HG03565 (cell line): ENCODE measurements at regions not wholly inside any gene's neighbourhood (a gene's known extent, or its start where the extent isn't known, plus 50 kb on each side); places are given as distances from the start of the nearest gene placed in this dataset.
A peak's percentile ranks its signal among the peaks of the same experiment; 100 is the strongest.

ENCODE experiments used
- ATAC-seq: cut with Tn5 transposase; IDR thresholded peaks from one replicate; pipeline ENCODE4 v1.9.1; 2021; ENCODE audit warnings: mild to moderate bottlenecking, moderate library complexity; ENCODE audit not compliant: unreplicated experiment

DNA sequence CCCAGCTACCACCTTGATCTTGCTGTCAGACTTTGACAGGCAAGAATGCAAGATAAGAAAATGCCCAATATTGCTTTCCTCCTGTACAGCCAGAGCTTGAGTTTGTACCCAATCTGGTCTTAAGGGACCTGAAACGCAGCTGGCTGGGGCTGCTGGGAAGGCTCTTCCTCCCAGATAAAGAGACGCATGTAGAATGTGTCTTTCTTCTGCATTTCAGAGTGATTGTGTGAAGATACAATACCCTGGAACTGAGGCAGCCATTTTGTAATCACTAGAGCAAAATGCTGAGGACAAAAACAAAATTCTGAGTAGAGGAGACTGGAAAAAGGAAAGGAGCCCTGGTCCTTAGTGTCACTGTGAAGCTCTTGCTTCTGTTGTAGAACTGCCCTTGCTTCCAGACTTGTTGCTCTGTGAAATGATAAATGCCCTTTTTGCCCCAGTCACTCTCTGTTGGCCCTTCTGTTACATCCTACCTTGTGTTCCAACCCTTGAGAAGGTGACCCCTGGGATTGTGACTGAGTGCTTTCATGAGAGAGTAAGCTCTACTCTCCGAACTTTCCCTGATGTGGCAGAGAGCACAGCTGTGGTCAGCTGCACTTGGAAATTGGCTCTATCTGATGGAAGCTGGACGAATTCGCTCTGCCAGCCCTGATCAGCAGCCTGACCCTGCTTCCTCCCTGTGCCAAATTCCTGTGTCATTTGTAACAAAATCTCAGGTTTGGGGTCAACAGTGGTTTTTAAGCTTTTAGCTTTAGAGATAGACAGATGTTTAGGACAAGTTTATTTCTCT, 137.4 kb upstream of the RBMS1 start:
- ATAC-seq: no peak

DNA sequence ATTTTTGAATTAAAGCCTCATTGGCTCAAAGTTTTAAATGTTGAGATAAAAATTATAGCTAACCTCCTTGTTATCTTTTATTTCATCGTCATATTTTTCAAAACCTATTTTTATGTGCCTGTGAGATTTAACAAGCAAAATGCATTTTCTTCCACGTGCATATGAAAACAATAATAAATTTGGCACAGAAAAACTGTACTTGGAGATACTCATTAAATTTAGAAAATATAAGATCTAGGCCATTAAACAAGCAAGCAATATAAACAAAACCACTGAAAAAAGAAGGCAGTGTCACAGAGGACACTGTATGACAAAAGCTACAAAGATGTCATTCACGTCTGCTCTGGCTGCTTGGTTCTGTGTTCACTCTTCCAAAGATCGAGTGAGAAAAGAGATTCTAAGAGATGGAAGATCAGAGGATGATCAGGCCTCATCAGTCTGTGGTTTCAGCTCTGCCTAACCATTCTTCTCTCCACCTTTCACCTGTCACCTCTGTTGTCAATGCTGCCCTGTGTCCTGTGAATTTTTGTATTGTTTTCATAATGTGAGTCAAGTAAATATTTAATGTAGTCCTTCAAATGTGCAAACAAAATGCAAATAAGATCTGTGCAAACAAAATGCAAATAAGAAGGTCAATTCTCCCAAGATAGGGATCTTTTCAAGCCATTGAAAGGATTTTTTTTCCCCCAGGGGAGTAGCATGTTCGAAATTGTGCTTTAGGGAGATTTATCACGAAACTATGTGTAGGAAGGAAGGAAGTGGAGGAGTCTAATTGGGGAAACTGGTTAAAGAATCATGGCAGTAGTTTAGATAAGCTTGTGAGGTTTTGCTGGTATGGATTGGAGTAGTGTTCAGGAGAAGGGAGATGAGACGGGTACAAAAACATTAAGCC, 138.7 kb upstream of the RBMS1 start:
- ATAC-seq: no peak

DNA sequence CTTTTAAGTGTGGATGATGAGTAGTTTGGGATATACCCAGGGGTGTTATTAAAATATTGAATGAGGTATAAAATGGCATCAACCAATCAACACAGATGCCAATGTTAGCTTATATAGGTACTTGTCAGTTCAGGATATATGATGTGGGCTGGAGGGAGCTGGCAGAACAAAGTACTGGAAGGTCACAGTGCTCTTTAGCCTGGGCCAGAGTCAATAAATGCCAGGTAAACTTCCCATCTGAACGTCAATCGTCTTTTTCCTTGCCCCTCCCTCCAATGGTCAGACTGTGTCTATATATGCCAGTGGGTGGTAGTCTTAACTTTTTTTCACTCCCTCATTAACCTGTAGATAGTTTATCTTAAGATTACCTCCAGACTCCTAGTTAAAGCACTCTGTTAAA, 140.8 kb upstream of the RBMS1 start:
- ATAC-seq: no peak

DNA sequence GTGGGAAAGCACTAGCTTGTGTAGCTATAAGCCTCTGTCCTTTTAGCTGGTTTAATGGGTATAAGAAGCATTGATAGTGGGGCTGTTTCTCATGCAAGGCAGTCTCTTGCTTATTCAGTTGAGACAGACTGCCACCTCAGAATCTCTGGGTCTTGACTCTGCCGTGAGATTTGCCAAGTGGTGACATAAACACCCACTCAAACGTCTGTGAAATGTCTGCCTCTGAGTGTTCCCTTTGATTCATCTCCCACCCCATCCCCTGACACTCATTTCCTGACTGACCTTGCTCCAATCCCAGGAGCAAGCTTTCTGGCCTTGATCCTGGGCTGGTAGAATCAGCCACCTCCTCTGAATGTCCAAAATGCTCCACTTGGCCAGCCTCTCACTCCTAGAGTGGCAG, 141.9 kb upstream of the RBMS1 start:
- ATAC-seq: no peak

DNA sequence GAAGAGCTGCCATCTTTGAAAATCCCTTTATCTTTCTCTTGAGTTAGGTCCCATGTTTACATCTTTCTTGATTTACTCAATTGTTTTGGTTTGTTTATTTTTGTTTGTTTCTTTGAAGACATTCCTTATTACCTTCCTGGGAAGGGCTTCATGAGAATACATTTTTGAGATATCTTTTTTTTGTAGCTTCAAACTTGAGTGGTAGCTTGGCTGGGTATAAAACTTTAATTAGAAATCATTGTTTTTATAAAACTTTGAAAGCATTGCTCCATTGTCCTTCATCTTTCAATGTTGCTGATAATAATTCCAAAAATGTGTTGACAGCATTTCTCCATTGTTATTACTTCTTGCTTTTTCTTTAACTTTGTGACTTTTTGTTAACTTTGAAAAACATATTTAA, 145.9 kb upstream of the RBMS1 start:
- no peak for ATAC-seq

DNA sequence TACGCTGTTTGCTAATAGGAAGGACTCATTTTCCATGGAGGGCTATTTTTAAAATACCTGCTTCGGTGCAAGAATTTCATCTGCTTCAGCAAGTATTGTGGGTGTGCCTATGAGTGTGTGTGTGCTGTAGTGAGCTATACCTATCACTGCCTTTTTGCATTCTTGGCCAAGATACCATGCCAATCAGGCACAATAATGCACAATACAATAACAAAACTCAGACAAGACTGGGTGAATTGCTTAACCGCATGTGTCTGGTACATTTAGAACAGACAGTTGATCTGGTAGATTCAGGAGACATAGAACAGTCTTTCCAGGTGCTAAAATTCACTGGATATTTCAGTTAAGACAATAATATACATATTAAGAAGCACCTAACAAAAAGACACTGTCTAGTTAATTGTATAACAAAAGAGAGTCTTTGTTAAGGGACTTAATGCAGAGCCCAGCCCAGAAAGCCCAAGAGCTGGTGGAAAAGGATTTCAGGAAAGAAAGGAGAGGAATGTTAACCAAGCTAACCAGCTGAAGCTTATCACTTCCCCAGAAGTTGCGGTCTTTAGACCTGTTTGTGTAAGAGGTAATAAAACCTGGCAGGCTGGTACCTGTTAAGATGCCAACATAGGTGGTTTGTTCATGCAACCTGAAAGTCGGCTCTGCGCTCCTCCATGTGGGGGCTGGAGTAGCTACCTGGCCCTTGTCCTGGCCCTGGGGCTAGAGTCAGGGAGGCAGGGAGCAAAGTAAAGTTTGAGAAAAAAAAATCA, 153.3 kb upstream of the RBMS1 start:
- no peak for ATAC-seq

DNA sequence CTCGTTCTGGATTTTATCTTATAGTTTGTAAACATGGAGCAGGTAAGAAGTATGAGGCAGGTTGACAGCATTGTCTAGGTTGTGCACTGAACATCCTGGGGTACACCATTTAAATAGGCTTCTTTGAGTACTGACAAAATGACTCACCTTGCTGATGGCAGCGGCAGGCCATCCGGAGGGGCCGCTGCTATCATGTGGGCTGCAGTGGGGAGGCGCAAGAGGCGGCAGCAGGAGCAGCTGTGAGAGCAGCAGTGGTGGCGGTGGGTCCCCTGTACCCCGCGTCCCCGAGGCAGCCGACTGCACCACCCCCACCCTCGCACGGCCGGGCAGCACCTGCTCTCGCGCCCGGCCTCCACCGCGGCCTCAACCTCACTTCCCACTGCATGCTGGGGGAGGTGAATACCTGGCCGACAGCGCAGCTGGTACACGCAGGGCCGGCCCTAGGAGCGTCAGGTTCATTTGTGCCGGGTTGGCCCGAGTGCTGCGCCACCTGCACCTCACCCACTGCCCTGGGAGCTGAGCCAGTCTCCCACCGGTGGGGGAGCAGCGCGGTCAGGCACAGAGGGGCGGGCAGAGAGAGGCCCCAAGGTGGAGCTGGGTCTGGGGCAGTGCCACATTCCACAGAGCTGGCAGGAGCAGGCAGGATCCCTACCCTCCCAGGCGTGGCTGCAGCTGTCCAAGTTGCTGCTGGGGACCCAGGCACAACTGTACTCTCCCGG, 154.5 kb upstream of the RBMS1 start:
- no peak for ATAC-seq

DNA sequence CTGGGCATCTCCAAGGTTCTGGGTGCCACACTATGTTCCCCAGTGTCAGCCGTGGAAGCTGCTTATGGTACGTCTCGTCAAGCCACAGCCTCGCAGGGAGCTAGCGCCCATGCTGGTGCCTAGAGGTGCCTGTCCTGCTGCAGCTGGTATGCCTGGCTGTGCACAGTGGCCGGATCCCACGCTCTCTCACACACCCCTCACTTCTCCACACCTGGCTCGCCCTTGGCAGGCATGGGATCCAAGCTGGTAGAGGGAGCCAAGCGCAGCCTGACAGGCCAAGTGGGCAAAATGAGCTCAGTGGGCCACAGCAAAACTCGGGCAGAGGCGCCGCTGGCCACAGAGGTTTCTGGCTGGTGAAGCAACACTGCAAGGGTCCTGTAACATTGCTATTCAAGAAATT, 156.1 kb upstream of the RBMS1 start:
- ATAC-seq: no peak

DNA sequence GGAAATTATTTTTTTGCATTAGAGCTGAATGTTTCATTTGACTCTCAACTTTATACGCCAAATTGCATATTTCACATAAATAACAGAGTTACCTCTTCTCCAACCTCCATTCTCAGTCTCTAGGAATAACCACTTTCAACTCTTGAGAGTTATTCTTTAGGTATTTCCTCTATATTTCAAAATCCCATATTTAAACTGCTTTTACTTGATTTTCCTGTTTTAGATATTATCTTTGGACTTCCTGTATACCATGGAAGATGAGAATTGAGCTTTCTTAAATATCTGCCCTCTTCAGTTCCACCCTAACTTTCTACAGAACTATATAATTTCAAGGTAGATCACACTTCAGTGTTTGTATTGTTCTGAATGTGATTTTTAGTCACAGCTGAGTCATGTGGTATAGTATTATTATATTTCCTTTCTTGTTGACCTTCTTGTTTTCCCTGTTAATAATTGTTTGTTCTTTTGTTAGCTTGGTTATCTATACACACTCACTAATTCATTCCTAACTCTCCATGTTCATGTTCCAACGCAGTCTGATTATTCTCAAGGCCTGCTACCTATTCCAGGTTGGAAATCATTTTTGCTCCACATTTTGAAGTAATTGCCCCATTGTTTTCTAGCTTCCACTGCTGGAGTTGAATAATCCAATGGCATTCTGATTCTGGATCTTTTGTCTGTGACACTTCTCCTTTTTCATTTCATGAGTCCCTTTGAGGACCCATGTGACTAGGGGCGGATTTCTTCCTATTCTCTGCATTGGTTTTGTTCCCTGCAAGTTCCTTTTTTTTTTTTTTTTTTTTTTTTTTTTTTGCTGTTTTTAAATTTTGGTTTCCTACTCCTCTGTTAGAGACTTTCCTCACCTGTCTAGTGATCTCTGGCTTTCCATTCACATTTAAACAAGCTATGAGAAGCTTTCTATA, 156.8 kb upstream of the RBMS1 start:
- no peak for ATAC-seq

DNA sequence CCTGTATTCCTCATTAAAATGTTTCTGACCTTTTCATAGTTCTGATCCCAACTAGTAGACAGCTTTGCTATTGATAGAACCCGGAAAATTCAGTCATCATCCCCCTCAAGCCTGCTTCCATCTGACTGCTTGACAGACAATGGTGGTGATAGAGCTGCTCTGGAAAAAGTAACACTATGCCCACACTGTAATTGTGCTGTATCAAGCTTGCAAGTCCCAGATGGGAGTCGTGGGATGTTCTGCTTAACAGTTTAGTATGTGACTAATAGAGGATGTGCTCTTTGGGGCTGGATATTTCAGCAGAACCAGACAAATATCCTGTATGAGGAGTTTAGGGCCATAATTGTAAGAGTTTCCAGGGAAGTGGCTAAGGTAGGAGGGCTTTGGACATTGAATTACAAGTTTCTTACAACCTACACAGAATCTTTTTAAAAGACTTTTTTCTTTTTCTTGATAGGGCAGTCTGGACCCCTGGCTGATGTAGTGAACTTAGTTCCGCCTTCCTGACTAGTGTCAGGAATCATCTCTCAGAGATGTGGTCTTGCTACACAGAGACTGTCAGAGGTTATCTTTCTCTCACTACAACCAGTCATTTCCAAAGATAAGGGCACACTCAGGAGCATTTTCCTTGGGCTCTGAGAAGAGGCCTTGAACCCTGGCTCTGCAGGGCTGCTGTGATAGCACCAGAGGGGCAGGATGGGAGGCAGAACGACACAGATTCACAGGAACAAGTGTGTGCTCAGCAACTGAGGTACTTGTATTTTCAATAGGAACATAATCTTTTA, 158.0 kb upstream of the RBMS1 start:
- ATAC-seq: no peak

DNA sequence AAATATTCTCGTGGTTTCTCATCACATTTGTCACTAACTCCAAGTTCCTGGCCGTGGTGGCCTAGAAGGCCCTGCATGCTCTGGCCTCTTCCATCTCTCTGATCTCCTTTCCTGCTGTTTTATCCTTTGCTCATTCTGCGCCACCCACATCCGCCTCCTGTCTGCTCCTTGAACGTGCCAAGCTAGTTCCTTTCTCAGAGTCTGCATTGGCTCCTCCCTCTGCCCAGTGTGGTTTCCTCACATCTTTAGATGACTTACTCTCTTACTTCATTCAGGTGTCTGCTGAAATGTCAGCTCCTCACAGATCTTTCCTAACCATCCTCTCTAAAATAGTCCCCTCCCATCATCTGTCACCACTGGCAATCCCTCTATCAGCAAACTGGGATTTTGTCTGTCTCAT, 158.6 kb upstream of the RBMS1 start:
- ATAC-seq: no peak

DNA sequence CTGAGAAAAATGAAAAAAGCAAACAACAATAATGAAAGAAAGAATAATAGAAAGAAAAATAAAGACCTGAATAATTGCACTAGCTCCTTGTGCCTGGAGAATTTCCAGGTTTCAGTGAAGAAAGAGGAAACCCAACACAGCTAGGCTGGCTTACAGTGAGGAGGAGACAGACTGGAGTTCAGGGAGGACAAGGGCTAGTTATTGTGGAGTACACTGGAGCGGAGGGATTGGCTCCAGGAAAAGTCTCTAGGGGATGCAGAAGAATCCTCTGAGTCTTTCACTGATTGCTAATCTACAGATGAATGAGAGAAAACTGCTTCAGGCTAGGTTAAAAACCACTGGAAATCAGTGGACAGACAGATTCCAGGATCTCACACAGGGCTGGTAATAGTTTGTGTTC, 163.6 kb upstream of the RBMS1 start:
- no peak for ATAC-seq

DNA sequence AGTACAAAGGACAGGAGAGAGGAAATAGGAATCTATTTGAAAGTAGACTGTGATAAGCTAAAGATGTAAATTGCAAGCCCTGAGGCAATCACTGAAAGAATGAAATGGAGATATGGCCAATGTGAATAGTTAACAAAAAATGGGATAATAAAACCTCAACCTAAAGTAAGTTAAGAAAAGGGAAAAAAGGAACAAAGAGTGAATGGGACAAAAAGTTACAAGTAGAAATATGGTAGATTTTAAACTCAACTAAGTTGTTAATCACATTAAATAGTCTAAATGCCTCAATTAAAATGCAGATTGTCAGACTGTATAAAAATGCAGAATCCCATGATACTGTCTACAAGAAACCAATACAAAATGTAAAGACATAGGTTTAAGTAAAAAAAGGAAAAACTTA, 165.2 kb upstream of the RBMS1 start:
- no peak for ATAC-seq

DNA sequence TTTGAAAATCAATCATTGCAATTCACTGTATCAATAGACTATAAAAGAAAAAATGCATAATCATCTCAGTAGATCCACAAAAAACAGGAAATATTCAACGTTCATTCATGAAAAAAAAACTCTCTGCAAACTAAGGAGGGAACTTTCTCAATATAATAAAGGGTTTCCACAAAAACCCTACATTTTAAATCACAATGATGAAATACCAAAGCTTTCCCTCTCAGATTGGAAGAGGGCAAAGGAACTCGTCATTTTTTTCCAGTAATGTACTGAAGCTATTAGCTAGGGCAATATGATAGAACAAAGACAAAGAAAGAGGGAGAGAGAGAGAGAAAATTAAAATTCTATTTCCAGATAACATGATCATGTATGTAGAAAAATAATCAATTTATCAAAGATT, 167.1 kb upstream of the RBMS1 start:
- no peak for ATAC-seq

DNA sequence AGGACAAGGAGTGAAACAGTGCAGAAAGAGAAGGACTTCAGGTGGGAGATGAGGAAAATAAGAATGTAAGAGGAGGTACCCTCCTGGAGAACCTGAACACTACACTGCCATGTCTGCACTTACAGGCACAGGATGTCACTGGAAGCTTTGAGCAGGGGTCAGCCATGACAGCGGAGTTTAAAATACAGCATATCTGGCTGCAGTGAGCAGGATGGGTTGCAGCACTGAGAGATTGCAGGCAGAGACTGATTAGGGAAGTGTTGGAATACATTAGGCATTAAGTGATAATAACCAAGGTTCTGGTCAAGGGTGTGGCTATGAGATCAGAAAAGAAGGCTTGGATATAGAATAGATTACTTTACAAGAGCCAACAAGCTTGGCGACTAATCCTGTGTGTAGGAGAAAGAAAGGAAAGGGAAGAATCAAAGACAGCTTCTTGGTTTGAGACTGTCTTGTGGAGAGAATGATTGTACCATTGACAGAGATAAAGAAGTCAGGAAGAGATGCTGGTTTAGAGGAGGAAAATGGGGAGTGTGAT, 171.1 kb upstream of the RBMS1 start:
- ATAC-seq: no peak

DNA sequence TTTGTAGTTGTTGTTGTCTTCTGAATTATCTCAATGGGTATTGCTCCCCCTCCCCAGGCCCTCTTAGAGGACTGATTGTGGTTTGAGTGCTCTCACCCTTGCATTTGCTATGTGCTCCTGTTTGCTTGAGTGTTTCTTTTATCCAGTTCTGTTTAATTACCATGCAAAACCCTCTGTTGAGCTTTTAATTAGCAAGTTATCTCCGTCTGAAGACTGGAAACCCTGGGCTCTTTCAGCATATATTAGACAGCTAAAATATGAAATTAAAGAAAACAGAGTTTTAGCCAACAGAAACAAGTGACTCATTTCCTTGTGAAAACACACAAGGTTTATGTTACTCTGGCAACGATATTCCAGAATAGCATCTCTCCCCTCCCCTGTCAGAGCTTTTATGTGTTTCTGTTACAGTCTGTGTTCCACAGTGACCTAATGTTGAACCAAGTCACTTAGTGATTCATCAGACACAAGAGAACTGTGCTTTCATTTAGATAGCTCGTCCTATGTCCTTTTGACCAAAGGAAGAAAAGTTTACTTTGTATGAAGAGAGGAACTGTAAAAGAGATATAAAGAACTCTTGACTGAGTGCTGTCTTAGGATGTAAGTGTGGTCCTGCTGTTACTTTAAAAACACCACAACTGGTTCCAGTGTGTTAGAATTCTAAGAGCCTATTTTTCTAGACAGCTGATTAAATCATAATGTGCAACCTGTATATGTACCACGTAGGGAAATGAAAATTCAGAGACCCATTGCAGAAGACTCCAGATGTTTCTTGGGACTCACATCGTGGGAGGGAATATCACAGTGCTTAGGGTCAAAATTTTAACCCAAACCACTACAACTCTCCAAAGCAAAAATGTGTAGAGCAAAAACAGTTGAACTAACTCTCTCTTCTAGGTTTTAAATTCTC, 172.8 kb upstream of the RBMS1 start:
- peak; percentile 63 for ATAC-seq

DNA sequence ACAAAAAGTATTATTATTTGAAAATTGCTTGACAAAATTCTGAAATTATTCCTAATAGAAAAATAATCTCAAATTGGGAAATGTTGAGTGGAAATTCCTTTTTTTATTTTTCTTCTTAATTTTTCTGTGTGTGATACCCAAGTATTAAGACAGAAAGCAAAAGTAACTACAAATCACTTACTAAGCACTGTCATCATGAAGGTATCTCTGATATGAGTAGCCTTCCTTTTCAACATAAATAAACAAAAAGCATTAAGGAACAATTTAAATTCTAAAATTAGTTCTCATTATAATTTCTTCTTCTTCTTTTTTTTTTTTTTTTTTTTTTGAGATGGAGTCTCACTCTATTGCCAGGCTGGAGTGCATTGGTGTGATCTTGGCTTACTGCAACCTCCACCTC, 174.2 kb upstream of the RBMS1 start:
- ATAC-seq: no peak

DNA sequence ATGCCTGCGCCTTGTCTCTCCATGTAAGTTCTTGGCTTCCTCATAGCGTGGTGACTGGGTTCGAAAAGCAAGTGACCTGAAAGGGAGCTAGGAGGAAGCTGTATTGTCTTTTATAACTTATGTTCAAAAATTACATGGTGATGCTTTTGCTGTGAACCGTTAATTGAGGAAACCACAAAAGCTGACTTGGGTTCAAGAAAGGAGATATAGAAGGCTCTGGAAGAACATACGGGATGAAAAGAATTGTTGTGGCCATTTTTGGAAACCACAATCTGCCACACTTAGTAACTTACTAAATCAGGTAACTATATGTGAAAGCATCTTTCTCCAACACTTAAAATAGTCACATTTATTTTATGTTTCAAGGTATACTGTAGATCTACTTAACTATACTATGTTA, 177.0 kb upstream of the RBMS1 start:
- no peak for ATAC-seq
